MCF 10A (cell line): ENCODE measurements at regions not wholly inside any gene's neighbourhood (a gene's known extent, or its start where the extent isn't known, plus 50 kb on each side); places are given as distances from the start of the nearest gene placed in this dataset.

Experiments
- BruUV-seq: library from RNA; stranded (reverse); fragments of 400-500 nt; replicated peaks from 2 replicates; lab custom pipeline; 2021; lab: Mats Ljungman, UMichigan
- CTCF ChIA-PET: fragments of 300-600 bp; sonication (Branson Sonifier 250); formaldehyde crosslinking; extraction: SDS; loops from one replicate; lab custom pipeline; 2021; ENCODE audit warnings: antibody characterized with exemption, inconsistent platforms; lab: Yijun Ruan, JAX
- POLR2A ChIA-PET: fragments of 300-600, 350-650 bp; sonication (Branson Sonifier 250); formaldehyde crosslinking; extraction: SDS; loops from one replicate; lab custom pipeline; 2020; ENCODE audit warnings: antibody characterized with exemption, inconsistent platforms; lab: Yijun Ruan, JAX
- DNase-seq: peaks from one replicate; pipeline ENCODE4 v3.0.0-alpha.2; 2018; ENCODE audit not compliant: unreplicated experiment
- H3K27ac Mint-ChIP-seq: one replicate; pipeline ENCODE4 v1.8.0; 2022; ENCODE audit warnings: mild to moderate bottlenecking, low read depth, mixed read lengths; ENCODE audit not compliant: unreplicated experiment
- H3K27me3 Mint-ChIP-seq: one replicate; pipeline ENCODE4 v1.8.0; 2022; ENCODE audit warnings: mixed read lengths; ENCODE audit not compliant: insufficient read depth, unreplicated experiment
- H3K36me3 Mint-ChIP-seq: one replicate; pipeline ENCODE4 v1.8.0; 2022; ENCODE audit warnings: mild to moderate bottlenecking, moderate library complexity, mixed read lengths; ENCODE audit not compliant: insufficient read depth, unreplicated experiment
- H3K4me1 Mint-ChIP-seq: one replicate; pipeline ENCODE4 v1.8.0; 2022; ENCODE audit warnings: mixed read lengths; ENCODE audit not compliant: insufficient read depth, unreplicated experiment
- H3K4me3 Mint-ChIP-seq: one replicate; pipeline ENCODE4 v1.8.0; 2022; ENCODE audit warnings: mild to moderate bottlenecking, moderate library complexity, mixed read lengths; ENCODE audit not compliant: unreplicated experiment
- H3K9me3 Mint-ChIP-seq: one replicate; pipeline ENCODE4 v1.8.0; 2022; ENCODE audit warnings: mixed read lengths; ENCODE audit not compliant: unreplicated experiment
- intact Hi-C: fragments of 100-400 bp; cut with micrococcal nuclease; formaldehyde crosslinking; loops from 2 replicates; pipeline ENCODE4 v1.14.1; 2022
- TF ChIP-seq, protein P1 (sequence below): fragments of 200-600 bp; IDR thresholded peaks from one replicate; pipeline ENCODE4 v1.8.0; 2022; ENCODE audit warnings: antibody characterized with exemption, mild to moderate bottlenecking; ENCODE audit not compliant: unreplicated experiment

DNA sequence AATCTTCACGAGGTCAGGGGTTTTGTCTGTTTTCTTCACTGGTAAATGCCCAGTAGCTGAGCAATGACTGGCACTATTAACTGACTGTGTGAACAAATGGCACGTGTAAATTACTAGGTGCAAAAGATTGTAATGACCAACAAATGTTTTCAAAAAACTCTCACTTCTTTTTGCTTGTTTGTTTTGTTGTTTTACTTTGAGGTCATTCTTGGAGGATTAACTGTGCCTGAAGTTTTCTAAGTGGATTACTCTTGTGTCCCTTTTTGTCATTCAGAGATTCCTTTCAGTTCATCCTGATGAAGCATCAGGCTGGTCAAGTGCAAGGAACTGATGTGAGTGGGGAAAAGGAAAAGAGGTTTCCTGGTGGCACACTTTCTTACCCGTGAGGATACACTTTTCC is 74.4 kb upstream of the PPP1R3C start:
- intact Hi-C loops, result no loop called here
- ChIA-PET POLR2A (no interaction called here), CTCF (interaction anchor here (0.6 to 1.3 kb wide), 2 partner anchors 11 to 38 kb away, joined by 3 read pairs; no protein-coding TSS in a partner anchor)
- Mint-ChIP-seq H3K36me3 (no peaks in the 10 kb centered on the region), H3K27ac (no peak overlapping the region), H3K4me3 (no peak overlapping the region), H3K4me1 (peaks cover 7% of the 10 kb centered on the region), H3K27me3 (peaks cover 65% of the 10 kb centered on the region), H3K9me3 (no peaks in the 10 kb centered on the region)
- TF ChIP-seq, protein P1, sequence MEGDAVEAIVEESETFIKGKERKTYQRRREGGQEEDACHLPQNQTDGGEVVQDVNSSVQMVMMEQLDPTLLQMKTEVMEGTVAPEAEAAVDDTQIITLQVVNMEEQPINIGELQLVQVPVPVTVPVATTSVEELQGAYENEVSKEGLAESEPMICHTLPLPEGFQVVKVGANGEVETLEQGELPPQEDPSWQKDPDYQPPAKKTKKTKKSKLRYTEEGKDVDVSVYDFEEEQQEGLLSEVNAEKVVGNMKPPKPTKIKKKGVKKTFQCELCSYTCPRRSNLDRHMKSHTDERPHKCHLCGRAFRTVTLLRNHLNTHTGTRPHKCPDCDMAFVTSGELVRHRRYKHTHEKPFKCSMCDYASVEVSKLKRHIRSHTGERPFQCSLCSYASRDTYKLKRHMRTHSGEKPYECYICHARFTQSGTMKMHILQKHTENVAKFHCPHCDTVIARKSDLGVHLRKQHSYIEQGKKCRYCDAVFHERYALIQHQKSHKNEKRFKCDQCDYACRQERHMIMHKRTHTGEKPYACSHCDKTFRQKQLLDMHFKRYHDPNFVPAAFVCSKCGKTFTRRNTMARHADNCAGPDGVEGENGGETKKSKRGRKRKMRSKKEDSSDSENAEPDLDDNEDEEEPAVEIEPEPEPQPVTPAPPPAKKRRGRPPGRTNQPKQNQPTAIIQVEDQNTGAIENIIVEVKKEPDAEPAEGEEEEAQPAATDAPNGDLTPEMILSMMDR, result no peak
- DNase-seq, result no peak
- BruUV-seq, result no TSS peak

DNA sequence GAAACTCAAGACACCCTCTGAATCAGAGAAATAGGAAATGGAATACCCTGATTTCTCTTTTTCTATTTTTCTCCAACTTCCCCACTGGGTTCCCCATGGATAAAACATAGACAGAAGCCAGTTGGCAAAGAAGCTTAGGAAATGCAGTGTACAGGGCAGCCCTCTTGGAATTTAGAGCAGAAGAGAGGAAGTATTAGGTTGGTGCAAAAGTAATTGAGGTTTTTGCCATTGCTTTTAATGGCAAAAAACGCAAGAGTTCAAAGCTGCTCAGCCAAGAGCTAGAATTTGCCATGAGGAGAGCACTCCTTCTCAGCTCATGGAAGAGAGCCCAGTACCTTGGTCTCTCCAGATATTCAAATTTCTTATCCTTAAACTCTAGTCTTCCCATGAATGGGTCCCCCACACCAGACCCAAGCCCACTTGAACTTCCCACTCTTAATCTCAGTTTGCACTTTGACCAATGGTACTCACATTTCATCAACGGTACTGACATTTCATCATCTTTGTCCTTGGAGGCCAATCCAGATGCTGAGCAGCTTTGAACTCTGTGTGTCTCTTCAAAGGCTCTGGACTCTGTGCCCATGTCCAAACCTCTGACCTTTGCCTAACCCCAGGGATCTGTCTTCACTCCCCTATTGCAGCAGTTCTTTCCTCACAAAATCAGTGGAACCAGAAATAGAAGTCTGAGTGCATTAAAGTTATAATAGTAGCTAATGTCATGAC is 73.2 kb upstream of the PPP1R3C start:
- intact Hi-C loops, result no loop called here
- ChIA-PET CTCF (interaction anchor here (0.6 to 1.2 kb wide), 3 partner anchors 9 to 13 kb away, joined by 3 read pairs; no protein-coding TSS in a partner anchor), POLR2A (no interaction called here)
- Mint-ChIP-seq H3K36me3 (no peaks in the 10 kb centered on the region), H3K4me3 (no peak overlapping the region), H3K9me3 (no peaks in the 10 kb centered on the region), H3K4me1 (peaks cover 12% of the 10 kb centered on the region), H3K27ac (no peak overlapping the region), H3K27me3 (peaks cover 67% of the 10 kb centered on the region)
- BruUV-seq, result no TSS peak
- TF ChIP-seq, protein P1, result no peak
- DNase-seq, result no peak

DNA sequence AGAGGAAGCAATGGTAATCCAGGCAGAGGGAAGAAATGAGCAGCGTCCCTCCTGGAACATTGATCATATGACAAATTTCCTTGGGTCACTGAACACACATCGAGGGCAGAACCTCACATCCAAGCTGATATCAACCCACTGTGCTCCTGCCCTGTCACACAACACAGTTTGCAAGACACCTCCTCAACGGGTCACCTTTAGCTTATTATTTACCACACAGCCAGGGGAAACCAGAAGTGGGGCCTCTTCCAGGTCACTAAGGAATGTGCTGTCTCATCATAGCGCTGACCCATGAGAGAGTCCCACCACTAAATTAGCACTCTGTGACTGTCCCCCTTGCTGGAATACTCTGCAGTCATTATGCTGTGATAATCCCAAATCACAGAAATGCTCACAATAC is 69.7 kb upstream of the PPP1R3C start:
- TF ChIP-seq, protein P1, result no peak
- no peak for DNase-seq
- no peaks in the 10 kb centered on the region for H3K36me3 Mint-ChIP-seq
- H3K27me3 Mint-ChIP-seq, result peaks cover 81% of the 10 kb centered on the region
- no peak overlapping the region for H3K27ac Mint-ChIP-seq
- intact Hi-C loops, result no loop called here
- ChIA-PET POLR2A (interaction anchor here (0.6 to 1.1 kb wide), 2 partner anchors 9 to 362 kb away, joined by 3 read pairs; no protein-coding TSS in a partner anchor), CTCF (interaction anchor here (1.0 kb wide), 2 partner anchors 9 to 11 kb away, joined by 3 read pairs; no protein-coding TSS in a partner anchor)
- H3K4me3 Mint-ChIP-seq, result no peak overlapping the region
- no peaks in the 10 kb centered on the region for H3K9me3 Mint-ChIP-seq
- no TSS peak for BruUV-seq
- H3K4me1 Mint-ChIP-seq, result peaks cover 17% of the 10 kb centered on the region

DNA sequence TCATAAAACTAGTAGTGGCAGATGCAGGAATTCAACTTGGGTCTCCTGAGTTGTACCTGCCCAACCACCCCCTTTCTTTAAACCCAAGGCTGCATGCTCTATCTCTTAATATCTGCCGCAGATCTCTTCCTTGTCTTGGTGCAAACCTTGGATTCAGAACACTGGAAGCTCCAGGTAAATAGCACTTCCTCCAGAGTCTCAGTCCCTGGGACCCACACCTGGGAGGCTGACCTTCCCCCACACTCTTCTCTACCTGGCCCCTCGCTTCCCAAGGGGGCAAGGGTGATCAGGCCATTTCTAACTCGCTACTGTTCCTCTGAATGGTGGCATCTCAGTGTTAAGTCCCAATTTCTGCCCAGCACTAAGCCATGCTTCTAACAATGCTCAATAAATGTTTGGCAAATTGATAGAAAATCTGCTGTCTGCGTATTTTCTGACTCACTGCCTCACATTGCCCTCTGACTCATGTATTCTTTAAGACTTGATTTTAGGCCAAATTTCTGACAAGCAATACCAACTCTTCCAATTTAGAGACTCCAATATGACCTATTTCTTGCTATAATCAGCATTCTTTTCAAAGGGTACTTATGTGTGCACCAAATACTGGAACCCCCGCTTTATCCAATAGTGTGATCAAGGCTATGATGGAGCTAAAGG is 68.0 kb upstream of the PPP1R3C start:
- TF ChIP-seq, protein P1, result no peak
- ChIA-PET CTCF (no interaction called here), POLR2A (interaction anchor here (0.6 to 1.3 kb wide), 5 partner anchors 8 to 206 kb away, joined by 3 read pairs; no protein-coding TSS in a partner anchor)
- BruUV-seq, result no TSS peak
- intact Hi-C loops, result no loop called here
- no peak overlapping the region for H3K27ac Mint-ChIP-seq
- peaks cover 64% of the 10 kb centered on the region for H3K27me3 Mint-ChIP-seq
- no peak overlapping the region for H3K4me3 Mint-ChIP-seq
- H3K36me3 Mint-ChIP-seq, result no peaks in the 10 kb centered on the region
- H3K4me1 Mint-ChIP-seq, result peaks cover 17% of the 10 kb centered on the region
- DNase-seq, result peak; percentile 78
- no peaks in the 10 kb centered on the region for H3K9me3 Mint-ChIP-seq
